ENCODE measurements at regions not wholly inside any gene's neighbourhood (a gene's known extent, or its start where the extent isn't known, plus 50 kb on each side); places are given as distances from the start of the nearest gene placed in this dataset.

- Histone ChIP-seq H3K4me2 (no peak overlapping the region), H3K9me2 (replicated peaks; ENCODE audit: insufficient read depth) (no peaks in the 10 kb centered on the region), H3K4me3 (no peak overlapping the region), H3K27ac (no peak overlapping the region), H2AFZ (no peak overlapping the region), H3K27me3 (no peaks in the 10 kb centered on the region), H3K36me3 (replicated peaks; ENCODE audit: insufficient read depth, low read depth) (no peaks in the 10 kb centered on the region), H4K20me1 (ENCODE audit: insufficient read depth, poor library complexity, severe bottlenecking) (no peaks in the 10 kb centered on the region), H3K4me1 (ENCODE audit: insufficient read depth) (peaks cover 2% of the 10 kb centered on the region), H3K79me2 (no peaks in the 10 kb centered on the region), H3K9me3 (ENCODE audit: low read depth) (no peaks in the 10 kb centered on the region)
- no peak for DNase-seq (ENCODE audit: low spot score)
- TF ChIP-seq EZH2 (IDR thresholded peaks at IDR 0.05; ENCODE audit: borderline replicate concordance) (no peak), CTCF (IDR thresholded peaks at IDR 0.05; ENCODE audit: poor library complexity) (no peak), EZH2phosphoT487 (IDR thresholded peaks at IDR 0.05; ENCODE audit: low read depth, severe bottlenecking, unreplicated experiment) (no peak)
- WGBS (ENCODE audit: low lambda C conversion rate, missing lambda C conversion rate) = 77% methylated on average over 3 of the region's 3 CpGs
Measured at GRCh38 chr7:77474756-77475155, 58.6 kb upstream of the GSAP start.

- H3K9me3 ChIP-seq (ENCODE audit: low read depth) = no peaks in the 10 kb centered on the region
- no peaks in the 10 kb centered on the region for H3K27me3 ChIP-seq
- no peaks in the 10 kb centered on the region for H3K36me3 ChIP-seq (replicated peaks; ENCODE audit: insufficient read depth, low read depth)
- no peaks in the 10 kb centered on the region for H3K9me2 ChIP-seq (replicated peaks; ENCODE audit: insufficient read depth)
- H3K4me2 ChIP-seq = no peak overlapping the region
- no peaks in the 10 kb centered on the region for H3K79me2 ChIP-seq
- H3K4me3 ChIP-seq = no peak overlapping the region
- H4K20me1 ChIP-seq (ENCODE audit: insufficient read depth, poor library complexity, severe bottlenecking) = no peaks in the 10 kb centered on the region
- WGBS (ENCODE audit: low lambda C conversion rate, missing lambda C conversion rate) = 93% methylated on average over 8 of the region's 8 CpGs
- H2AFZ ChIP-seq = no peak overlapping the region
- no peaks in the 10 kb centered on the region for H3K4me1 ChIP-seq (ENCODE audit: insufficient read depth)
- no peak for TF ChIP-seq EZH2phosphoT487 (IDR thresholded peaks at IDR 0.05; ENCODE audit: low read depth, severe bottlenecking, unreplicated experiment)
- TF ChIP-seq EZH2 (IDR thresholded peaks at IDR 0.05; ENCODE audit: borderline replicate concordance) = no peak
- no peak for TF ChIP-seq CTCF (IDR thresholded peaks at IDR 0.05; ENCODE audit: poor library complexity)
- DNase-seq (ENCODE audit: low spot score) = no peak
- H3K27ac ChIP-seq = no peak overlapping the region
Measured at GRCh38 chr7:77473229-77474005, 57.3 kb upstream of the GSAP start.

- H3K4me2 ChIP-seq = no peak overlapping the region
- TF ChIP-seq EZH2phosphoT487 (IDR thresholded peaks at IDR 0.05; ENCODE audit: low read depth, severe bottlenecking, unreplicated experiment) (no peak), EZH2 (IDR thresholded peaks at IDR 0.05; ENCODE audit: borderline replicate concordance) (no peak), CTCF (IDR thresholded peaks at IDR 0.05; ENCODE audit: poor library complexity) (no peak)
- no peaks in the 10 kb centered on the region for H3K27me3 ChIP-seq
- H3K79me2 ChIP-seq = no peaks in the 10 kb centered on the region
- H3K4me1 ChIP-seq (ENCODE audit: insufficient read depth) = no peaks in the 10 kb centered on the region
- no peaks in the 10 kb centered on the region for H4K20me1 ChIP-seq (ENCODE audit: insufficient read depth, poor library complexity, severe bottlenecking)
- no peak overlapping the region for H2AFZ ChIP-seq
- H3K4me3 ChIP-seq = no peak overlapping the region
- H3K27ac ChIP-seq = no peak overlapping the region
- no peaks in the 10 kb centered on the region for H3K9me3 ChIP-seq (ENCODE audit: low read depth)
- no peaks in the 10 kb centered on the region for H3K9me2 ChIP-seq (replicated peaks; ENCODE audit: insufficient read depth)
- 81% methylated on average over 1 of the region's 1 CpG for WGBS (ENCODE audit: low lambda C conversion rate, missing lambda C conversion rate)
- H3K36me3 ChIP-seq (replicated peaks; ENCODE audit: insufficient read depth, low read depth) = no peaks in the 10 kb centered on the region
- DNase-seq (ENCODE audit: low spot score) = no peak
Measured at GRCh38 chr7:77469927-77470326, 53.8 kb upstream of the GSAP start.

Measured in hepatocyte (in vitro differentiated cells).